SK-N-SH treated with all-trans-retinoic acid at 6 μM for 48 hours (cell line): ENCODE measurements at regions not wholly inside any gene's neighbourhood (a gene's known extent, or its start where the extent isn't known, plus 50 kb on each side); places are given as distances from the start of the nearest gene placed in this dataset.

Source experiments
- CREB5 ChIP-seq: fragments of 250-450 bp; sonication (Bioruptor Pico); IDR thresholded peaks from 2 replicates; pipeline ENCODE4 v1.5.1; 2020; ENCODE audit warnings: low read depth, mild to moderate bottlenecking, moderate library complexity
- CSDC2 ChIP-seq: fragments of 250-450 bp; sonication (Bioruptor Pico); IDR thresholded peaks from 2 replicates; pipeline ENCODE4 v1.5.0; 2020; ENCODE audit warnings: mild to moderate bottlenecking, moderate library complexity
- CSRNP3 ChIP-seq: fragments of 250-450 bp; sonication (Bioruptor Pico); IDR thresholded peaks from 2 replicates; pipeline ENCODE4 v1.5.1; 2021; ENCODE audit warnings: mild to moderate bottlenecking, moderate library complexity
- ESRRG ChIP-seq: fragments of 250-450 bp; sonication (Bioruptor Pico); IDR thresholded peaks from 2 replicates; pipeline ENCODE4 v1.6.1; 2021; ENCODE audit warnings: mild to moderate bottlenecking
- GLIS3 ChIP-seq: fragments of 250-450 bp; sonication (Bioruptor Pico); IDR thresholded peaks from 2 replicates; pipeline ENCODE4 v1.5.0; 2020; ENCODE audit warnings: mild to moderate bottlenecking, moderate library complexity
- ISL1 ChIP-seq: fragments of 250-450 bp; sonication (Bioruptor Pico); IDR thresholded peaks from 2 replicates; pipeline ENCODE4 v2.1.2; 2022; ENCODE audit warnings: mild to moderate bottlenecking, moderate library complexity
- PATZ1 ChIP-seq: fragments of 250-450 bp; sonication (Bioruptor Pico); IDR thresholded peaks from 2 replicates; pipeline ENCODE4 v1.8.0; 2020; ENCODE audit warnings: mild to moderate bottlenecking, moderate library complexity, borderline replicate concordance
- POU6F1 ChIP-seq: fragments of 250-450 bp; sonication (Bioruptor Pico); IDR thresholded peaks from 2 replicates; pipeline ENCODE4 v1.8.0; 2021; ENCODE audit warnings: low read depth, mild to moderate bottlenecking, moderate library complexity, borderline replicate concordance
- RARB ChIP-seq: fragments of 250-450 bp; sonication (Bioruptor Pico); IDR thresholded peaks from 2 replicates; pipeline ENCODE4 v1.8.0; 2021; ENCODE audit warnings: mild to moderate bottlenecking, moderate library complexity
- ZFP3 ChIP-seq: fragments of 250-450 bp; sonication (Bioruptor Pico); IDR thresholded peaks from 2 replicates; pipeline ENCODE4 v1.5.0; 2020; ENCODE audit warnings: mild to moderate bottlenecking, moderate library complexity
- ZFP30 ChIP-seq: fragments of 450-650 bp; formaldehyde crosslinking; IDR thresholded peaks from 2 replicates; pipeline ENCODE4 v1.5.0; 2022; ENCODE audit warnings: mild to moderate bottlenecking, moderate library complexity
- ZNF565 ChIP-seq: fragments of 450-650 bp; formaldehyde crosslinking; conservative IDR thresholded peaks from 2 replicates; pipeline ENCODE4 v1.5.0; 2020; ENCODE audit warnings: low read depth, mild to moderate bottlenecking, moderate library complexity
- ZNF8 ChIP-seq: fragments of 450-650 bp; formaldehyde crosslinking; IDR thresholded peaks from 2 replicates; pipeline ENCODE4 v1.5.0; 2020; ENCODE audit warnings: mild to moderate bottlenecking, moderate library complexity

- no peak for TF ChIP-seq ESRRG (CRISPR knock-in tag)
- TF ChIP-seq CSRNP3 (CRISPR knock-in tag), result no peak
- TF ChIP-seq CSDC2 (CRISPR knock-in tag), result no peak
- TF ChIP-seq ZNF565 (CRISPR knock-in tag), result no peak
- TF ChIP-seq PATZ1 (CRISPR knock-in tag), result no peak
- no peak for TF ChIP-seq CREB5 (CRISPR knock-in tag)
- no peak for TF ChIP-seq ZFP3
- TF ChIP-seq ISL1 (CRISPR knock-in tag), result no peak
- TF ChIP-seq GLIS3 (CRISPR knock-in tag), result no peak
- TF ChIP-seq ZNF8, result no peak
- no peak for TF ChIP-seq RARB (CRISPR knock-in tag)
- no peak for TF ChIP-seq ZFP30 (CRISPR knock-in tag)
- no peak for TF ChIP-seq POU6F1 (CRISPR knock-in tag)
Measured at GRCh38 chr10:118967160-118967559, 62.4 kb upstream of the NANOS1 start.
